ENCODE measurements at regions not wholly inside any gene's neighbourhood (a gene's known extent, or its start where the extent isn't known, plus 50 kb on each side); places are given as distances from the start of the nearest gene placed in this dataset.

DNA sequence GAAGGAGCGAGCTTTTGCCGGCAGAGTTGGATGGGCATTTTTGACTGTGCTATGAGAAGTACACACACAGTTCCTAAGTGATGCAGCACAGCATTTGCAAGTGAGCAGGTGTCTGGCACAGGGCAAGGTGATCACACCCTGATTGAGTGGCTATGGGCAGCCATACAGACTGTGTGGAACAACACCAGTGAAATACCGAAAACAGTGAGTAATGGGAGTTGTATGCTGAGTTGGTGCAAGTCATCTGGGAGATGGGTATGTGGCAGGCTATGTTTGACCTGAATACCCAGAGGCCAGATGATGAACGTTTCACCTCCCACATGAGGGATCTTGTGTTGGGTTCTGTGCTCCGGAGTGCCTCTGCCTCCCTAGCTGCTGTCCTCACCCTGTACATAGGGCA lies 53.5 kb upstream of the TIPARP start:
- DNase-seq, result no peak

DNA sequence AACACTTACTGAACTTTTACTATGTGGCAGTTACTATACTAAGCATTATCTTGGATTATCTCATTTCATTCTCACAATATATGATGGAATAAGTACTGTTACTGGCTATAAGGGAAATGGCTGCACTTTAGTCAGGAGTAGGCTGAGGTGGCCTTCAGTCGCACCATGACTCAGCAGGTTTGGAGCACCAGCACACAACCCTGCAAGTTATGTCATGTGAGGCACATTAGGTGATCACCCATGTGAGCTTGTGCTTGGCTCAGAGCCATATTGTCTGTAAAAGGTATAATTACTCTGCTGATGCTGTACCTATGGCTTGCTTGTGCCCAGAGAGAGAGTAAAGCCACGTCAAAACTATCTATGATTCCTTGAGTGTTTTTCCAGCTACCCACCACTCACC lies 54.1 kb upstream of the TIPARP start:
- DNase-seq, result no peak

DNA sequence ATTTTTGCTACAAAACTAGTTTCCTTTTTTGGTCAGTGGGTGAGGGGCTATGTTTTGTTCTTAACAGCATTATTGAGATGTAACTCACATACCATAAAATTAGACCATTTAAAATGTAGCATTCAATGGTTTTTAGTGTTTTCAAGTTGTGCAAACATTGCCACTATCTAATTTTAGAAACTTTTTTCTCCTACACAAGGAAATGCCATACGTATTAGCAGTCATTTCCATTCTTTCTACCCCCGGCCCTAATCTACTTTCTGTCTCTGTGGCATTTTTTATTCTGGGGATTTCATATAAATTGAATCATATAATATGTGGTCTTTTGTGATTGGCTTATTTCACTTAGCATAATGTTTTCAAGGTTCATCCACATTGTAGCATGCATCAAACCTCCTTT lies 55.0 kb upstream of the TIPARP start:
- no peak for DNase-seq

DNA sequence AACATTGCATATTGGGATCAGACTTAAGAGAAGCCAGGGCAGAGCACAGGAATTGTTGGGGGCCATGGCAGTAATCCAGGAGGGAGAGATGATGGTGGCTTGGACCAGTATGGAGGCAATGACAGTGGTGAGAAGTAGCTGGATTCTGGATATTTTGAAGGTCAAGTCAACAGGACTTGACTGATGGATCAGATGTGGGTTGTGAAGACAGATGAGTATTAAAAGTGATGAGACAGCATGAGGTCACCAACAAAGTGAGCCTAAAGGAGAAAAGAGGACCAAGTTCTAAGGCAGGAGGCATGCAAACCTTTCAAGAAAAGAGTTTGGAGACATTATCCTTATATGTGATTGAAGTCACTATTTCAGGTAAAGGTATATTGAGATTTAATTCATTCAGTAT lies 56.6 kb upstream of the TIPARP start:
- DNase-seq, result no peak

DNA sequence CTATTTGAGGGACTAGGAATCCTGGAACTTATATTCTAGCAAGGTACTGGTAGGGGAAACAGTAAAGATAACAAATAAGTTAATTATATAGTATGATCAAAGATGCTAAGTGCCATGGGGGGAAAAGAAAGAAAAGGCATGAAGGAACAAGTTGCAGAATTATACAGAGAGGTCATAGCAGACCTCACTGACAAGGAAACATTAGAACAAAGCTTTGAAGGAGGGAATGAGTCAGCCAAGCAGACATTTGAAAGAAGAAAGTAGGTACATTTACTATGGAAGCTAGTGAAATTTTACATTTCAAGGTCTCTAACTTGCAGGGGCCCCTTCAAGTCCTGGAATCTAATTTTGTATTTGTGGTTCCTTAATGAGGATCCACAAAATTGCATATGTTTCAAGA lies 57.2 kb upstream of the TIPARP start:
- no peak for DNase-seq

DNA sequence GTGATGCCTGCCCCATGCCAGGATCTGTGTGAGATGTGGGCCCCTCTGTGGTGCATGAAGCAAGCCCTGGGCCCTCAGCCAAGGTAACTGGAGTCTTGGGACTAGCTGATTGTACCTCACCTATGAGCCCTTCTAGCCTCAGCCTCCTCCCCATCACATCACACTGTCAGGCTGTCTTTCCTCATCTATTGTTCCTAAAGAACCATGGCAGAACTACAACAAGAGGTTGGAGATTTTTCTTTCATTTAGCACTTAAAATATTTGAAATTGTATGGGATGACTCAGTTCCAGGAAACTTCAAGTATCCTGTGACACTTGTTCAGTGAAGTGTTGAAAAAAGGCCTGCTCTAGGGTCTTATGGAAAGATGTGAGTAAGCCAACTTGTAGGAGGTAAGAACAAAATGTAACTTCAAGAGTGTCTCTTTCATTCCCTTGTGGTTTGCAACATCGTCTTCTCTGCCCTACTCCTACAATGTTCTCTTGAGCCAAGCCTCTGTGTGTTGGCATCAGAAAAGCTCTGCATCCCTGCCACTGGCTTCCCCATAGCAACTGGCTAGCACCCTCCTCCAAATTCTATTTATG lies 58.7 kb upstream of the TIPARP start:
- DNase-seq, result no peak

DNA sequence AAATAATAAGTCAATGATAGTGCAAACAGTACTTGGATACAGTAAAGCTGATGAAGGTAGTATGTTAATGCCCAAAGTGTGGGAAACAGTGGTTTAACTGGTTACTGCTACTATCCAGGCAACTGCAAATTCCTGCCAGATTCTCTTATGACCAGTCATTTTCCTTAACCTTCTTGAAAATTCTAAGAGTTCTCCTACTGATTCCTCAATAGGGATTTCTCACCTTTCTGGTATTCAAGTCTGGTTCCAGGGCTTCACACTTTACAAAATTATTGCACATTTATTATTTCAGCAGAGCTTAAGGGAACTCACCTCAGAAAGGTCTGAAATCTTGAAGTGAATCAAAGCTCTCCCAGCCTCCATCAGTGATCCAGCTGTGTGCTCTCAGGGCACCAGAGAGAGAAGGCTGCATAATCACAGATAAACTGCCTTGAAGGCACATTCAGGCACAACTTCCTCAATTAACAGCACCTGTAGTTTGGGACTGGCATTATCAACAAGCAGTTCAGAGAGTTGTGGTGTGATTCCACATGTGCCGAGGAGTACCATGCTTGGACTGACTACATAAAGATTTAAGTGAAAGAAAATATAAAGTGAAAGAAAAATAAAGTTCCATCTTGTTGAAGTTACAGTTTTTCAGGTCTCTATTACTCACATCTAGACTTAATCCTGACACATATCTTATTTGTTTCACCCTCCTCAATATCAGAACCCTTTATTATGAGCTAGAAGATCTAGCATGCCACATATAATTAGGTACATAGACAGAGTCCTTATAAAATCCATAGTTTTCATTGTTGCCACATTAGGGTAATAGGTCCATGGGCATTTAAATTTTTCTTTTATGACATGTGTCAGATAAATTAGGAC lies 59.5 kb upstream of the TIPARP start:
- no peak for DNase-seq

DNA sequence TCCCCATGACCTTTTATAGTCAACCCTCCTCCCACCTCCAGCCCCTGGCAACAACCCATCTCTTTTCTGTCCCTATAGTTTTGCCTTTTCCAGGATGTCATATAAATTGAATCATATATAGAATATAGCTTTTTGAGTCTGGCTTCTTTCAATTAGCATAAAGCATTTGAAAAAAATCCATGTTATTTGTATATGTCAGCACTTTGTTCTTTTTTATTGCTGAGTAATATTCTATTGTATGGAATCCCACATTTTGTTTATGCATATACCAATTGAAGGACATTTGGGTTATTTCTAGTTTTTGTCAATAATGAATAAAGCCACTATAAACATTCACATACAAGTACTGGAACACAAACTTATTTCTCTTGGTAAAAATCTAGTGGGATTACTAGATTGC lies 58.0 kb upstream of the SSR3 start:
- no peak for DNase-seq

DNA sequence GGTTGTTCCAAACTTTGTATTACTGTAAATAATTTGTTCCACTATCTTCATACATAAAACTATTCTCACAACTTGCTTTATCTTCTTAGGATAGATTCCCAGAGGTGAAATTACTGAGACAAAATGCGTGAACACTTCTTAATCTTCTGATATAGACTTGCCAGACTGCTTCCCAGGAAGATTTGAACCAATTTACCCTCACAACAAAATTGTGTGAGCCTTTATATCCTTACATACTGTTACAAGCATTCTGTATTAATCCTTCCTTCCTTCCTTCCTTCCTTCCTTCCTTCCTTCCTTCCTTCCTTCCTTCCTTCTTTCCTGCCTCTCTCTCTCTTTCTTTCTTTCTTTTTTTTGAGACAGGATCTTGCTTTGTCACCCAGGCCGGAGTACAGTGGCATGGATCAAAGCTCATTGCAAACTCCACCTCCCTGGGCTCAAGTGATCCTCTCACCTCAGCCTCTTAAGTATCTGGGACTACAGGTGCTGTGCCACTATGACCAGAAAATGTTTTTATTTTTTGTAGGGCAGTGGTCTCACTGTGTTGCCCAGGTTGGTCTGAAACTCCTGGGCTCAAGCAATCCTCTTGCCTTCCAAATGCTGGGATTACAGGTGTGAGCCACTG lies 57.1 kb upstream of the SSR3 start:
- no peak for DNase-seq

DNA sequence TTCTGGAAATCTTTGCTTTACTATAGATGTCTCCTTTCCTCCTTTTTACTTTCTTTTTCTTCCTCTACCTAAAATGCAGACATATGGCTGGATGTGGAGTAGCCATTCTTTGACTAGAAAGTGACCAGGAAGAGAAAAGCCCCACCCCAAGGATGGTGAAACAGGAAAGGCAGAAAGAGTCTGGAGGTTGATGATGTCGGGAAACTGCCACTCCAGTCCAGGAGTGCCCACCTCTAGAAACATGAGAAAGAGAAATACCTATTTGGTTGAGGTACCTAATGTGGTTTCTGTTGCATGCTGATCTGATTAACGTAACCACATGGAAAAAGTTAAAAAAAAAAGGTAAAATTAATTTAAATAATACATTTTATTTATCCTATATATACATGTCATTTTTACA lies 55.2 kb upstream of the SSR3 start:
- DNase-seq, result no peak

DNA sequence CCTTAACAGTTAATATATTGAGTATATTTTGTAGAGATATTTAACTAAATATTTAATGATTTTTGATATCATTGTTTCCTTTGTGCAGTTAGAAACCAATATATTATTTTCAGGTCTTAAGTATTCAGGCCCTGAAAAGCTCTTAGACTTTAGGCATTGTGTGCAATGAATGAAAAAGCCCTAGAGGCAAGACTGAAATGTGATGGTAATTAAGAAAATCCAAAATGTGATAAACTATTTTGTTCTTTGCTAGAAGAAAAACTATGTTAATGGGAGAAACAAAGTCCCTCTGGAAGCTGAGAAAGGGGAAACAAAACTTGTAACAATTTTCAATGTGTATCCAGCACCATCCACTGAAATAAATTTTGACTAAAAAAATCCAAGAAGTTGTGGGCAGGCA lies 54.6 kb upstream of the SSR3 start:
- no peak for DNase-seq

DNA sequence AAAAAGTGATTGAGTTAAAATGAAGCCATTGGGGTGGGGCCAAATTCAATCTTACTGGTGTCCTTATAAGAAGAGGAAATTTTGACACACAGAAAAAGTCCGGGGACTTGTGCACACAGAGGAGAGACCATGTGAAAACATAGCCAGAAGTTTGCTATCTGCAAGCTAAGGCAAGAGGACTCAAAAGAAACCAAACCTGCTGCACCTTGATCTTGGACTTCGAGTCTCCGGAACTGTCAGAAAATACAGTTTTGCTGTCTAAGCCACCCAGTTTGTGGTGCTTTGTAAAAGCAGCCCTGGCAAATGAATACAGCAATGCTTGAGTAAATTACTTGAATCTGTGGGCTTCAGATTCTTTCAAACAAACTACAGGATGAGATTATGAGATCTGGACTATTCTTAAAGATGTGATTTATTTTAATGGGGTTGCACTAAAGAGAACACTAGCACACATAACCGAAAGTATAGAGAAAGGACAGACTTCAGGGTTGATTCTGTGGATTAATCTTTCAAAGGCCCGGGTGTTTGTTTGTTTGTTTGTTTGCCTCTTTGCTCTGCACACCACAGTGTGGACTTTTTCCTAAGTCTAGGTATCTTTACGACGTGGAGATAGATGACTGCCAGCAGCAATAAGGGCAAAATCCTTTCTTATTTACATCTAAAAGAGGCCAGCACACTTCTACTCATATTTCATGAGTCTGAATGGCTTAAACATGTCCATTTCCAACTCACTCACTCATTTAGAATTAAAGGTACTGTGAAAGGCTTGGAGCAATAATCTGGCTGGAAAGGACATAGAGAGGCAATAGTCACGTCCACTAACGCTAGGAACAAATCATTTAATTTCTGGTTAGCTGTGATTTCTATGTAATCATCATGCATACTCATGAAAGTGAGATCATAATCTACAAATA lies 53.9 kb upstream of the SSR3 start:
- DNase-seq, result no peak

DNA sequence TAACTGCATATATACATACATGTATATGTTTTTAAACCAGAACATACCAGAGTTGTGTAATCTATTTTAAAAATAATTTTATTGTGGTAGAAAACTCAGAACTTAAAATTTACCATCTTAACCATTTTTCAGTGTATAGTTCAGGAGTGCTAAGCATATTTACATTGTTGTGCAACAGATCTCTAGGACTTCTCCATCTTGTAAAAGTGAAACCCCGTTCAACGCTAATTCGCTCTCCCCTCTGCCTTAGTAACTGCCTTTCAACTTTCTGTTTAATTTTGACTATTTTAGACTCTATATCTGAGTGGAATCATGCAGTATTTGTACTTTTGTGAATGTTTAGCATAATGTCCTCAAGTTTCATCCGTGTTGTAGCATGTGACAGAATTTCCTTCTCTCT lies 51.8 kb upstream of the SSR3 start:
- no peak for DNase-seq

DNA sequence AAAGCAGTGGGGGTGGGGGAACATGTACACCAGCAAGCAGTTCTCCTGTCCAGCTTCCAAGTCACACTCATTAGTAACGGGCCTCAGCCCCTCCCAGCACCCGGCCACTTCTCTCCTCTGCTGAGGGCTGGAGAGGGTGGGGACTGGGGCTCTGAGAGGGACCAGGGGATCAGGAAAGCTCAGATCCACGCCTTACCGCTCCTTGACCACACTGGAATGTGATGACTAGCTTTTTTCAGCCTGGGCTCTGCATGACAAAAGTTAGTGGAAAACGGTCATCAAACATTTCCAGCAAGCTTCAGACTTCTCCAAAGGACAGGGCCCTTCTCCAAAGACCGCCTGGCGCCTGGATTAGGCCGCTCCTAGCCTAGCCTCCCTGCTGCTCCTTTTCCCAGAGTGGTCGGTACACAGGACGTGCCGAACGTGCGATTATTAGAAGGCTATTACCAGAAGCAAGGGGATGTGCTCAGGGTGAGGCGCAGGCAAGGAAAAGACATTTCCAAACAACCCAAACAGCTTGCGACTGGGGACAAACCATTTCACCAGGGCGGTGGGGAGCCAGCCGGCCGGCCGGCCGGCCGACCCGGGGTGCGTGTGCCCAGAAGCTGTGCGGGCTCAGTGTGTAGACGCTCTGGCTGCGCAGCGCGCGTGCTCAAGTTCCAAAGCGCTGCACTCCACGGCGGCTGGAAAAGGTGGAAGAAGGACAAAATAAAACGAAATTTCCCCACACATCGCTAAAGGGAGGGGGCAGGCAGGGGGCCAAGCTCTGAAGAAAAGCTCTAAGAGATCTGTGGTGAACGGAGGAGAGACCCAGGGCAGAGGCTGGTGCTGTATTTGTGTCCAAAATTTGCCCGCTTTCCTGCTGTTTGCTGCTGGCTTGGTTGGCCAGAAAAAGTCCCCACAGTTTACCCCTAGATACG lies 51.0 kb upstream of the SSR3 start:
- DNase-seq, result peak; percentile 21

DNA sequence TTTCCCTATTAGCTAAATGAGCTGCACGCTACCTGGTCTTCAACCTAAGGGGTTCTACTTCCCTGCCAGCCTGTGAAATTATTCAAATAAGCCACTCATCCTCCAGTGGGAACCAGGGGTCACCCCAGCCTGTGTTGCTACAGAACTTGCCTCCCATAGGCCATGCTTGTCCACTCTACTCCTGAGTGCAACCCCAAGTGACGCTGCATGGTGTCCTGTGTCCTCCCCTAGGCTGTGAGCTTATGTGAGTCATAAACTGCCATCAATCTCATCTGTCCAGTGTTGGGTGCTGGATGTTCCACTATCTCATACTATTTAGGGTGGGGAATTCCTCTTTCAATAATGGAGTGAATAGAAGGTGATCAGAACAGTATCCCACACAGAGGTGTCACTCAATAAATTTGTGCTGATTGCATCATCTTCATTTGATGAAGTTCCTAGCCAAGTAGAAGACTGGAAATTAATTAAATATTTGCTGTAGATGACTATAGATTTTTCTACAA lies 49.8 kb upstream of the SSR3 start:
- no peak for DNase-seq
